H1 (cell line): ENCODE measurements at regions not wholly inside any gene's neighbourhood (a gene's known extent, or its start where the extent isn't known, plus 50 kb on each side); places are given as distances from the start of the nearest gene placed in this dataset.

ENCODE experiments used
- CTCF ChIA-PET: fragments of 300-600 bp; sonication (Branson Sonifier 250); formaldehyde crosslinking; loops from one replicate; lab custom pipeline; 2021; ENCODE audit not compliant: partially characterized antibody; lab: Charles Lee
- POLR2A ChIA-PET: fragments of 300-600 bp; sonication (Branson Sonifier 250); formaldehyde crosslinking; loops from one replicate; lab custom pipeline; 2021; ENCODE audit warnings: inconsistent platforms; ENCODE audit not compliant: partially characterized antibody; lab: Charles Lee
- DNase-seq, 2 experiments: peaks; one replicate each; pipeline versions ENCODE4 v3.0.0 to v3.0.0-alpha.2; 2010 to 2022; ENCODE audit warnings: low spot score in 2 of 2, low read depth in 1 of 2, mixed read lengths in 1 of 2
- FAIRE-seq: peaks from 2 replicates; lab custom pipeline; 2011; peaks lifted over from hg19 to GRCh38; lab: Jason Lieb, UNC
- H2AFZ ChIP-seq: 2 replicates; pipeline ENCODE4 v1.8.1; 2012; ENCODE audit warnings: low read length, inconsistent platforms
- H2AK5ac ChIP-seq: 2 replicates; pipeline ENCODE4 v1.6.1; 2013; ENCODE audit warnings: low read depth, low read length
- H2BK120ac ChIP-seq: replicated peaks from 2 replicates; pipeline ENCODE3; 2013; ENCODE audit warnings: low read depth, low read length, inconsistent platforms
- H2BK12ac ChIP-seq: 2 replicates; pipeline ENCODE4 v1.6.1; 2013; ENCODE audit warnings: low read depth, low read length
- H2BK15ac ChIP-seq: 2 replicates; pipeline ENCODE4 v1.6.1; 2013; ENCODE audit warnings: low read length
- H2BK20ac ChIP-seq: 2 replicates; pipeline ENCODE4 v1.6.1; 2013; ENCODE audit warnings: low read length
- H2BK5ac ChIP-seq: 2 replicates; pipeline ENCODE4 v1.6.1; 2013; ENCODE audit warnings: low read depth, low read length
- H3K14ac ChIP-seq: 2 replicates; pipeline ENCODE4 v1.6.1; 2013; ENCODE audit warnings: inconsistent platforms; ENCODE audit not compliant: insufficient read length
- H3K18ac ChIP-seq: 2 replicates; pipeline ENCODE4 v1.6.1; 2013; ENCODE audit warnings: low read length; ENCODE audit errors: extremely low read depth
- H3K23ac ChIP-seq: 2 replicates; pipeline ENCODE4 v1.6.1; 2013; ENCODE audit warnings: inconsistent platforms; ENCODE audit not compliant: insufficient read length
- H3K23me2 ChIP-seq: 2 replicates; pipeline ENCODE4 v1.6.1; 2013; ENCODE audit warnings: low read depth, low read length
- H3K27ac ChIP-seq: 2 replicates; pipeline ENCODE4 v1.6.1; 2011; ENCODE audit warnings: low read depth, low read length, inconsistent platforms
- H3K27me3 ChIP-seq, 4 experiments: replicated peaks in 1 of 4; 1 replicate in 1 of 4; 2 replicates in 3 of 4; pipeline versions ENCODE4 v1.6.1 to v1.8.1; 2011 to 2013; ENCODE audit warnings: low read length in 3 of 4, mild to moderate bottlenecking in 3 of 4, inconsistent platforms in 2 of 4, mixed read lengths in 2 of 4, moderate library complexity in 1 of 4; ENCODE audit not compliant: control insufficient read depth in 3 of 4, insufficient read depth in 3 of 4; ENCODE audit errors: extremely low read depth in 1 of 4
- H3K36me3 ChIP-seq, 4 experiments: 2 replicates each; pipeline versions ENCODE4 v1.6.1 to v1.8.1; 2011 to 2013; ENCODE audit warnings: mild to moderate bottlenecking in 4 of 4, low read length in 3 of 4, moderate library complexity in 2 of 4, control low read depth in 1 of 4, inconsistent platforms in 1 of 4; ENCODE audit not compliant: insufficient read depth in 4 of 4, control insufficient read depth in 2 of 4
- H3K4ac ChIP-seq: replicated peaks from 2 replicates; pipeline ENCODE3; 2013; ENCODE audit warnings: low read length, low read depth, mixed read lengths, inconsistent platforms; ENCODE audit not compliant: insufficient read length
- H3K4me1 ChIP-seq, 4 experiments: replicated peaks in 1 of 4; 1 replicate in 1 of 4; 2 replicates in 3 of 4; pipeline versions ENCODE4 v1.6.1 to v1.8.1; 2011 to 2013; ENCODE audit warnings: low read length in 3 of 4, inconsistent platforms in 2 of 4, mixed read lengths in 1 of 4; ENCODE audit not compliant: insufficient read depth in 4 of 4, control insufficient read depth in 3 of 4
- H3K4me2 ChIP-seq, 2 experiments: 2 replicates each; pipeline versions ENCODE4 v1.6.1 to v1.8.1; 2011 to 2013; ENCODE audit warnings: low read depth in 2 of 2, low read length in 2 of 2, control low read depth in 1 of 2, inconsistent platforms in 1 of 2, mild to moderate bottlenecking in 1 of 2; ENCODE audit not compliant: insufficient read depth in 1 of 2
- H3K4me3 ChIP-seq, 4 experiments: fragments of 200-600, 300-600 bp in 1 of 4; sonication (generic), shearing (Covaris generic), sonication (Bioruptor Twin) in 1 of 4; 2 replicates each; pipeline versions ENCODE4 v1.5.1 to v1.8.1; 2011 to 2016; ENCODE audit warnings: low read length in 4 of 4, low read depth in 3 of 4, control low read depth in 2 of 4, inconsistent platforms in 2 of 4, mild to moderate bottlenecking in 2 of 4, mixed read lengths in 1 of 4, moderate library complexity in 1 of 4; ENCODE audit not compliant: insufficient read depth in 2 of 4; ENCODE audit errors: extremely low read depth in 1 of 4
- H3K56ac ChIP-seq: replicated peaks from 2 replicates; pipeline ENCODE3; 2013; ENCODE audit warnings: low read depth, mild to moderate bottlenecking, mixed read lengths, low read length, inconsistent platforms; ENCODE audit not compliant: insufficient read length
- H3K79me1 ChIP-seq: 2 replicates; pipeline ENCODE4 v1.6.1; 2013; ENCODE audit warnings: low read depth, low read length, control low read depth
- H3K79me2 ChIP-seq, 2 experiments: 2 replicates each; pipeline versions ENCODE4 v1.6.1 to v1.8.1; 2012 to 2013; ENCODE audit warnings: low read length in 2 of 2, mild to moderate bottlenecking in 2 of 2, inconsistent platforms in 1 of 2; ENCODE audit not compliant: insufficient read depth in 2 of 2, control insufficient read depth in 1 of 2
- H3K9ac ChIP-seq, 4 experiments: replicated peaks in 1 of 4; 1 replicate in 1 of 4; 2 replicates in 3 of 4; pipeline versions ENCODE4 v1.6.1 to v1.8.1; 2011 to 2013; ENCODE audit warnings: low read depth in 3 of 4, low read length in 3 of 4, control low read depth in 2 of 4, mild to moderate bottlenecking in 2 of 4, moderate library complexity in 2 of 4, inconsistent platforms in 1 of 4; ENCODE audit errors: extremely low read depth in 1 of 4
- H3K9me3 ChIP-seq, 2 experiments: 2 replicates each; pipeline versions ENCODE4 v1.6.1 to v1.8.1; 2012 to 2013; ENCODE audit warnings: mild to moderate bottlenecking in 2 of 2, moderate library complexity in 2 of 2, control low read depth in 1 of 2, inconsistent platforms in 1 of 2, low read depth in 1 of 2, low read length in 1 of 2, mixed read lengths in 1 of 2; ENCODE audit not compliant: insufficient read depth in 2 of 2
- H4K20me1 ChIP-seq, 2 experiments: replicated peaks in 1 of 2; 2 replicates each; pipeline versions ENCODE3 to v1.8.1; 2011 to 2013; ENCODE audit warnings: inconsistent platforms in 2 of 2, low read length in 2 of 2, mild to moderate bottlenecking in 1 of 2; ENCODE audit not compliant: insufficient read depth in 2 of 2, control insufficient read depth in 1 of 2
- H4K5ac ChIP-seq: 2 replicates; pipeline ENCODE4 v1.6.1; 2013; ENCODE audit warnings: low read length, low read depth, mixed read lengths, inconsistent platforms; ENCODE audit not compliant: insufficient read length
- H4K8ac ChIP-seq: 2 replicates; pipeline ENCODE4 v1.8.0; 2013; ENCODE audit warnings: mild to moderate bottlenecking, moderate library complexity, low read length, inconsistent platforms; ENCODE audit not compliant: insufficient read depth; ENCODE audit errors: extremely low read depth
- H4K91ac ChIP-seq: replicated peaks from 2 replicates; pipeline ENCODE3; 2013; ENCODE audit warnings: low read length, mixed read lengths, inconsistent platforms; ENCODE audit not compliant: insufficient read length
- PHF8 ChIP-seq: fragments of 200-600 bp; sonication (generic); conservative IDR thresholded peaks from 2 replicates; pipeline ENCODE4 v1.7.1; 2012; ENCODE audit warnings: low read depth, mild to moderate bottlenecking, inconsistent platforms, low read length, moderate library complexity
- RBBP5 ChIP-seq: IDR thresholded peaks from 2 replicates; pipeline ENCODE4 v1.7.1; 2012; ENCODE audit warnings: low read depth, mild to moderate bottlenecking, inconsistent platforms, low read length, moderate library complexity, borderline replicate concordance
- RNF2 ChIP-seq: fragments of 200-900, 300-1000 bp; sonication (generic); IDR thresholded peaks from 2 replicates; pipeline ENCODE4 v1.7.1; 2016; ENCODE audit warnings: borderline replicate concordance, low read depth, mild to moderate bottlenecking, antibody characterized with exemption, low read length; ENCODE audit not compliant: poor library complexity, severe bottlenecking; ENCODE audit errors: missing control alignments
- WGBS, 2 experiments: shearing (Covaris generic) in 1 of 2; methylation state at CpG; one replicate each; pipeline versions ENCODE4 v1.1.6 to v1.1.7; 2013 to 2015; ENCODE audit warnings: low lambda C conversion rate in 2 of 2, mixed read lengths in 2 of 2, inconsistent platforms in 1 of 2, low coverage in 1 of 2, missing lambda C conversion rate in 1 of 2; ENCODE audit not compliant: insufficient replicate concordance in 2 of 2, insufficient coverage in 1 of 2, insufficient read length in 1 of 2; ENCODE audit errors: extremely low coverage in 1 of 2, missing lambda C conversion rate in 1 of 2; 5-methylcytosine and 5-hydroxymethylcytosine counted together

GRCh38 chr12:116454076-116454475 is 105.1 kb upstream of the MAP1LC3B2 start:
- H3K4me2 ChIP-seq, result no peak overlapping the region
- no peak overlapping the region for H4K5ac ChIP-seq
- H2BK120ac ChIP-seq, result no peak overlapping the region
- H2BK12ac ChIP-seq, result no peak overlapping the region
- H4K8ac ChIP-seq, result no peak overlapping the region
- no peaks in the 10 kb centered on the region for H3K36me3 ChIP-seq
- POLR2A ChIA-PET, result interaction anchor here (0.6 kb wide), 1 partner anchor 50 kb away, joined by 3 read pairs; no protein-coding TSS in a partner anchor
- H3K56ac ChIP-seq, result no peak overlapping the region
- WGBS, 2 experiments, result 94% methylated on average over 4 of the region's 6 CpGs; no CpG with 5 or more reads in 1 of the 2 experiments
- no peak overlapping the region for H2AK5ac ChIP-seq
- no peak overlapping the region for H3K27ac ChIP-seq
- no peak overlapping the region for H3K14ac ChIP-seq
- H2BK15ac ChIP-seq, result no peak overlapping the region; the same call in 1 of the 2 replicates
- CTCF ChIA-PET, result interaction anchor here (0.9 to 1.3 kb wide), 2 partner anchors 9 to 17 kb away, joined by 4 to 5 read pairs; no protein-coding TSS in a partner anchor
- no peaks in the 10 kb centered on the region for H3K23me2 ChIP-seq
- no peak for DNase-seq
- no peaks in the 10 kb centered on the region for H3K9me3 ChIP-seq
- no peak overlapping the region for H2AFZ ChIP-seq
- peaks cover 0 to 13% (median 2%) of the 10 kb centered on the region in 4 experiments; a peak in 5 of 7 replicates for H3K4me1 ChIP-seq
- H3K79me1 ChIP-seq, result no peaks in the 10 kb centered on the region
- H4K91ac ChIP-seq, result no peak overlapping the region
- H3K4me3 ChIP-seq, result no peak overlapping the region
- no peaks in the 10 kb centered on the region for H3K27me3 ChIP-seq
- no peak overlapping the region for H3K4ac ChIP-seq
- TF ChIP-seq RBBP5, result no peak
- TF ChIP-seq RNF2, result no peak
- no peak for TF ChIP-seq PHF8
- no peaks in the 10 kb centered on the region for H4K20me1 ChIP-seq
- H3K18ac ChIP-seq, result no peak overlapping the region
- H3K23ac ChIP-seq, result no peak overlapping the region
- no peak for FAIRE-seq
- no peak overlapping the region for H2BK20ac ChIP-seq
- H3K9ac ChIP-seq, result no peak overlapping the region
- H2BK5ac ChIP-seq, result no peak overlapping the region
- no peaks in the 10 kb centered on the region for H3K79me2 ChIP-seq
